Activated T-cell treated with anti-CD3 and anti-CD28 coated beads, Interleukin-2, amount 50 U/mL, for 24 hours (primary cell): ENCODE measurements at regions not wholly inside any gene's neighbourhood (a gene's known extent, or its start where the extent isn't known, plus 50 kb on each side); places are given as distances from the start of the nearest gene placed in this dataset.

ENCODE experiments used
- DNase-seq: peaks from one replicate; pipeline ENCODE4 v3.0.0-alpha.2; 2020
- H3K27ac Mint-ChIP-seq: 2 replicates; pipeline ENCODE4 v1.8.0; 2020; ENCODE audit warnings: mild to moderate bottlenecking, mixed read lengths
- H3K27me3 Mint-ChIP-seq: 2 replicates; pipeline ENCODE4 v1.8.0; 2020; ENCODE audit warnings: mixed read lengths
- H3K36me3 Mint-ChIP-seq: 2 replicates; pipeline ENCODE4 v1.8.0; 2020; ENCODE audit warnings: low read depth, mixed read lengths
- H3K4me1 Mint-ChIP-seq: 2 replicates; pipeline ENCODE4 v1.8.0; 2020; ENCODE audit warnings: low read depth, mixed read lengths
- H3K4me3 Mint-ChIP-seq: 2 replicates; pipeline ENCODE4 v1.8.0; 2020; ENCODE audit warnings: mild to moderate bottlenecking, moderate library complexity, mixed read lengths
- H3K9me3 Mint-ChIP-seq: 2 replicates; pipeline ENCODE4 v1.8.0; 2020; ENCODE audit warnings: mixed read lengths

- H3K36me3 Mint-ChIP-seq: no peaks in the 10 kb centered on the region
- DNase-seq: no peak
- H3K27ac Mint-ChIP-seq: no peak overlapping the region
- H3K27me3 Mint-ChIP-seq: peaks cover 3% of the 10 kb centered on the region
- H3K9me3 Mint-ChIP-seq: no peaks in the 10 kb centered on the region
- H3K4me1 Mint-ChIP-seq: no peaks in the 10 kb centered on the region
- no peak overlapping the region for H3K4me3 Mint-ChIP-seq
These were observed 55.8 kb upstream of the TNP1 start for GRCh38 chr2:216915557-216916150.

- Mint-ChIP-seq H3K4me3 (no peak overlapping the region), H3K9me3 (no peaks in the 10 kb centered on the region), H3K36me3 (no peaks in the 10 kb centered on the region), H3K4me1 (no peaks in the 10 kb centered on the region), H3K27me3 (peaks cover 3% of the 10 kb centered on the region), H3K27ac (no peak overlapping the region)
- DNase-seq: no peak
These were observed 54.6 kb upstream of the TNP1 start for GRCh38 chr2:216914491-216914890.

GRCh38 chr2:216911886-216912285 is 52.0 kb upstream of the TNP1 start:
- no peak for DNase-seq

GRCh38 chr2:216911008-216911407 is 51.1 kb upstream of the TNP1 start:
- Mint-ChIP-seq H3K27ac (no peak overlapping the region), H3K9me3 (no peaks in the 10 kb centered on the region), H3K4me3 (no peak overlapping the region), H3K27me3 (peaks cover 3% of the 10 kb centered on the region), H3K4me1 (no peaks in the 10 kb centered on the region), H3K36me3 (no peaks in the 10 kb centered on the region)
- no peak for DNase-seq

More at GRCh38 chr2:216911886-216912285, 52.0 kb upstream of the TNP1 start:
- Mint-ChIP-seq H3K4me1 (no peaks in the 10 kb centered on the region), H3K36me3 (no peaks in the 10 kb centered on the region), H3K27me3 (peaks cover 3% of the 10 kb centered on the region), H3K4me3 (no peak overlapping the region), H3K9me3 (no peaks in the 10 kb centered on the region), H3K27ac (no peak overlapping the region)

GRCh38 chr2:216909541-216910210 is 49.8 kb upstream of the TNP1 start:
- peaks cover 5% of the 10 kb centered on the region for H3K27me3 Mint-ChIP-seq
- H3K27ac Mint-ChIP-seq: no peak overlapping the region
- no peak for DNase-seq
- no peaks in the 10 kb centered on the region for H3K4me1 Mint-ChIP-seq
- no peaks in the 10 kb centered on the region for H3K9me3 Mint-ChIP-seq
- no peak overlapping the region for H3K4me3 Mint-ChIP-seq
- H3K36me3 Mint-ChIP-seq: no peaks in the 10 kb centered on the region
